Stimulated activated CD8-positive, alpha-beta memory T cell treated with anti-CD3 and anti-CD28 coated beads, Interleukin-12 subunit alpha, Interleukin-12 subunit beta, amount 100 ng/mL, for 4 hours (primary cell): ENCODE measurements at regions not wholly inside any gene's neighbourhood (a gene's known extent, or its start where the extent isn't known, plus 50 kb on each side); places are given as distances from the start of the nearest gene placed in this dataset.

Source experiments
- DNase-seq: peaks from one replicate; pipeline ENCODE4 v3.0.0-alpha.2; 2020; ENCODE audit warnings: low read depth

DNA sequence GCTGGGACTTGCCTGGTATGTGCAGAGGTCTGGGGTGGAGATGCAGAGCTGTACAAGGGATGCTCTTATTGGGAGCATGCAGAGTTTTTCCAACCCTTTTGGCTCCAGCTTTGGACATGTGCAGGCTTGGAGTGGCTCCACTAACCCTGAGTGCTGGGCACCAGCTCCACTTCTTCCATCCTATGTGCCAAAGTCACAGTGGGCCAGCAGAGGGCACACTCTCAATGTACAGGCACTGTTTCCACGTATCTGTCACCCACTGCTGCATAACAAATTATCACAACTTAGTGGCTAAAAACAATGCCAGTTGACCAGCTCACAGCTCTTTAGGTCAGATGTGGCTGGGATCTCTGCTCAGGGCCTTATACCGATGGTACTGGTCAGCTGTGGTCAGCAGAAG, 631.8 kb downstream of the AJAP1 start:
- DNase-seq, result peak; percentile 2

DNA sequence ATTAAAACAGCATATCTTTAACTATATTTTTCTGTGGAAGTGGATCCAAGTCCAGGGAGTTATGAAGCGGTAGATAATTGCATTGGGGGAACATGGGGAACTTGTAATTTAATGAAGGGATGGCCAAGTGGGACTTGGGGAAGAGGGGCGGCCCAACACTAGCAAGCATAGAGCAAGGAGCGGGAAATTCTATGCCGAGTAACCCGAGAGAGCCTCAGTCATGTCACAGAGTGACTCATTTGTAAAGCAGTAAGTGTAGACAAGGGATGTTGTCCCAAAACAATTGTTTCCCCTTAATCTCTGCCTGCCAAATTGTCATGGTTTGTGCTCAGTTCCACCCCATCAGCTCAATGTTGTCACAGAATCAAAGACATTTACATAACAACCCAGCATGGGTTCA, 620.1 kb downstream of the AJAP1 start:
- no peak for DNase-seq

DNA sequence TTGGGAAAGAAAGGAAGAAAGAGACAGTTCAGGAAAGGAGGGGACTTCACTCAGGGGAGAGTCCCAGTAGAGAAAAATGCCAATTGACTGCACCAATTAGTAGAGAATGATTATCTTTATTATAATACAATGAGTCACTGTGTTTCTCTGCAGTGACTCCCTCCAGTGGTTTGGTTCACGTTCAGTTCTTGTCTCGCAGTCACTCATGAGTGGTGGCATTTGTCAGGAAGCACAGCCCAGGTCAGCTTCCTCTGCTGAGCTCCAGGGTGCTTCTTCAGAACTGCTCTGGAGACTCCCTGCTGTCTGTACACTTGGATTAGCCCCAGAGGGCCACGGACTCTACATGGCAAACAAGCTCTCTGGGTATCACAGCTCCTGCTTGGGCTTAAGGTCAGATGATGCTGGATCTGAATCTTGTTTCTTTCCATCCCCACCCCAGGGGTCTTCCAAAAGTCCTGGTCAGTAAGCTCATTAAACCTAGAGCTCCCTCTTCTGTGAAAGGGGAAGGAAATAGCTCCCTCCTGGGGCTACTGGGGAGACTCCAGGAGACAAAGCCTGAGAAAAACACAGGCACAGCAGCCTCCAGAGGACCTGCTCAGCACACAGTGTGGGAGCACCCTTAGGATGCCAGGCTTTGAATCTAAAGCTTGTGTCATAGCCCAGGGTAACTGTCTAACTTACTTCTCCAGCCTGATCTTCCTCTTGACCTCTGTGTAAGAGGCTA, 619.0 kb downstream of the AJAP1 start:
- DNase-seq, result no peak

DNA sequence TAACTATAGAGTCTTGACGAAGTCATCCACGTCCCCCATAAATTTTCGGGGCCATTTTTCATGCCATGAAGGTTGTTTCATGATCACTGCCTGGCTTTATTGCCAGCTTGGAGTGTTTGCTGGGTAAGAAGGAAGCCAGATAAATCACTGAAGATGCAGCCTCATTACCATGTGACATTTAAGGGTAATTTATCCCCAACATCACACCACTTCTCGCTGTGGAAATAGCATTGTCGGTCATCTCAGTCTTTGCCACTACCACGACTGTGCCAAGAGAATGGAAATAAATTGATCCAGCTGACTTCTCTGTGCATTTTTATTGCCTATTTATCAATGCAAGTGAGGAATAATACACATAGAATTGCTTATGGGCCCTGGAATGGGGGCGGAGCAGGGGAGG, 617.9 kb downstream of the AJAP1 start:
- DNase-seq, result no peak

DNA sequence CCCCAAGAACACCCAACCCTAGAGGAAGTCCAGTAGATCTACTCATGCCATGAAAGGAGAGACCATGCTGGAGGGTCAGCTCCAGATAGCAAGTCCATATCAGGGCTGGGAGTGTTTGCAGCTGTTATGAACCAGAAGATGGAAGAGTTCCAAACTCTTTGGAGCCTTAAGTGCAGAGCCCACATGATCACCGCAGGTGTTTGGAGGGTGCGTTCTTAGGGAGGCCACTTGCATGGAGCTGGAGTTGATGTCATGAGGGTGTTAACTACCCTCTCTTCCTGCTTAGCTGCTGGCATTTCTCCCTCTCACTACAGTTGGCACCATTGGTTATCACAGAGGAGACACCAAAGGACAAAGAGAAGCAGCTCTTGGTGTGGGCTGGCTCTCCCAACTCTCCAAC, 616.9 kb downstream of the AJAP1 start:
- DNase-seq, result no peak

GRCh38 chr1:5269901-5270300, 615.5 kb downstream of the AJAP1 start:
- no peak for DNase-seq

GRCh38 chr1:5267603-5268235, 613.3 kb downstream of the AJAP1 start:
- no peak for DNase-seq

DNA sequence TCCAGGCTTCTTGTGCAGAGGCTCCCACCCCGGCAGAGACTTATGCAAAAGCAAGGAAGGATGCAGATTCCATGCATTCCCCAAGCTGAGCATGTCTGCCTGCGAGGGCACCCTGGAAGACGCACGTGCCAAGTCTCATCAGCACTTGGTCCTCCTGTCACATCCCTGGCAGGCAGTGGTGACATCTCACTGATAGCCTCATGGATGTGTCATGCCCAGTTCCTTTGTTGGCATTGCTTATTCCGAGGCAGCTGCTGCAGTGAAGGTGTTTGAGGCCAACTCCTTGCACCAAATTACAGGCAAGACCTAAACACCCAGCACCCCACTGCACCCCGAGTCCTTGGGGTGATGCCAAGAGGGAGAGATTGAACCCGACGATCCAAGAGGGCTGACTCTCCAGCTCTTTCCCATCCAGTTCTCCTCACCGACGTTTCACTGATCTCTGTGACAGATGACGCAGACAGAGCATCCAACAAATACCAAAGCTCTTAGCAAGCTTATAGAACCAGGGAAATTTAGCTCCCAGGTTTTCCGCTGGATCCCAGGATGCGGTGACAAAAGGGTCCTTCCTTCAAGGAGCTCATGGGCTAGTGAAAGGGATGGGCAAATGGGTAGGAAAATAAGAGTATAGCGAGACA, 611.1 kb downstream of the AJAP1 start:
- no peak for DNase-seq

DNA sequence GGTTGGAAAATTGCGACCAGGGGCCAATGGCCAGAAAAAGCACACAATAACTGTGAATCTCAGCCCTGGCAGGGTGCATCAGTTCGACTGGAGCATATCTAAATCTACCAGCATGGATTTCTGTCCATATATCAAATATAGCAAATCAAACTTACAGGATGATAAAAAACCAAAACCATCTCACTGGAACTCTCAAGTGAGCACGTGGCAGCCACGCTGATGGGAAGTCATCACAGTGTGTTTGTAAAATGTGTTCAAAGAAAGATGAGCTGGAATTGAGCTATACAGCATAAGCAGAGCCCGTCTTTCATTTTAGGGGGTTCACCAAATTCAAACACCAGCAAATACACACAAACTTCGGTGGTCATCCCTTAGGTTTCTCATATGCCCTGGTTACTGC, 610.1 kb downstream of the AJAP1 start:
- no peak for DNase-seq

DNA sequence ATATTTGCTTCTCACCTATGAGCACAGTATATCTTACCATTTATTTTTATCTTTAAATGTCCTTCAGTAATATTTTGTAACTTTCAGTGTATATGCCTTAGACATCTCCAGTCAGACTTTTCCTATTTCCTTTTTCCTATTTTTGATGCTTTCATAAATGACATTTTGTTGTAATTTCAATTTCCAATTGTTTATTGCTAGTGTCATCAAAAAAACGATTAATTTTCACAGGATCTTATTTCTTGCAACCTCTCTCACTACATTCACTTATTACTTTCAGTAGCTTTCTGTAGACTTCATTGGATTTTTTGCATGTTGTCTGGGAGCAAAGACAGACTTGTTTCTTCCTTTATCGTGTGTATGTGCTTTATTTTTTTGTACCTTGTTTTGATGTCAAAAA, 602.4 kb downstream of the AJAP1 start:
- no peak for DNase-seq

GRCh38 chr1:5254975-5255374, 600.6 kb downstream of the AJAP1 start:
- no peak for DNase-seq

DNA sequence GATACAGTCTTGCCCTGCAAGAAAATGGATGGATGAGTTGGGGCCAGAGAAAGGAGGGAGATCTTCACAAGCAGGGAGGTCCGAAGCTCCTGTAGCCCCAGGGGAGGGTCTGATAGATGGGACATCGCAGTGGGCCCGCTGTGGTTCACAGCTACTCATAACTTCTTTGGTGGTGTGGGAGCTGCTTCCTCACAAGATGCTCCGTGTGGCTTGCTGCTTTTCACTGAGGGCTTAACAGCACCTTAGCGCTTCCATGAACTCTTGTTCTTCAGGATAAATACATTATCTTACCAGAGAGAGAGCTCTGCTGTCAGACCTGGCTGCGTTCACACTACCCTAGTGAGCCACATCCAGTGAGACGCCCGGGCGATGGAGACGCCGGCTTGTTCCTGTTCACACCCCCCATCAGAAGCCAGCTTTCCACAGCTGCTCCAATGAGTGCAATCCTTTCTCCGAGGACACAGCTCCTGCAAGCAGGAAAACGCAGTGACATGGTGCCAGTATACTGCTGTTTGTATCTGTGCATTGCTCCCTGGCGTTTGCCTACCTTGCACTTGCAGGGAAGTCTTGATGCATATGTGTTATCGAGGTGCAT, 599.8 kb downstream of the AJAP1 start:
- DNase-seq, result no peak

DNA sequence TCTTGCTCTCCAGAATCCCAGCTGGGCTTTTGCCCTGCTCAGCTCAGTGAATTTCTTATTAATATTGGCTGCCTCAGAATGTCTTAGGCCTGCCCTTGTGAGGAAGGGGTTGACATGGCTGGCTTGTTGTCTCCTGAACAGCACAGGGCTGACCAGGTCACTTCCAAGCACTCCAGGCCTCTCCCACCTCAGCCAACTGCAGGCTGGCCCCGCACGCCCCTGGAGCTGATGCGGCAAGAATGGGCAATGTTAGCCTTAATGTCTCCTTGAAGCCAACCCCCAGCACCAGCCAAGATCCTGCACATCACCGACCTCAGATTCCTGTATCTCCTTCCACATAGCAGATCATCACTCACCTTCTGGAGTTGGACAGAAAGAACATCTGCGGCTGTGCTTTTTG, 598.6 kb downstream of the AJAP1 start:
- DNase-seq, result no peak

- no peak for DNase-seq
Measured at GRCh38 chr1:5250336-5250735, 595.9 kb downstream of the AJAP1 start.

DNA sequence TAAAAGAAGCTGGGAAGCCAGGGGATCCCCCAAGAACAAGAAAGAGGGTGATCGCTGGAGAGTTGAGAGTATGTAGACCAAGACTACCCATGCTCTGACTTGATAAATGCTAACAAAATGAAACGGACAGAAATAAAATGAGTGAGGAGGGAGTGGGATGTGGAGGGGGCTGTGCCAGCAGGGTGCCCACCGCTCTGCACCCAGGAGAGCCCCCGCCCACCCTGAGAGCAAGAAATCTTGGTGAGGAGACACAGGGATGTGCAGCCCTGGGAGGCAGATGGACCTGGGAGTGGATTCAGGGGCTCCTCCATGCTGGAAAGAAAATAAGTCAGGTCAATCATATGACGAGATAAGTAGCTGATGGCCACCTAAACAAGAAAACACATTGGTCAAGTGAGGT, 590.9 kb downstream of the AJAP1 start:
- no peak for DNase-seq

GRCh38 chr1:5244631-5245285, 590.3 kb downstream of the AJAP1 start:
- DNase-seq, result no peak

GRCh38 chr1:5242850-5243249, 588.4 kb downstream of the AJAP1 start:
- DNase-seq, result no peak

GRCh38 chr1:5239911-5240310, 585.5 kb downstream of the AJAP1 start:
- DNase-seq, result no peak

GRCh38 chr1:5238351-5239130, 584.1 kb downstream of the AJAP1 start:
- no peak for DNase-seq

DNA sequence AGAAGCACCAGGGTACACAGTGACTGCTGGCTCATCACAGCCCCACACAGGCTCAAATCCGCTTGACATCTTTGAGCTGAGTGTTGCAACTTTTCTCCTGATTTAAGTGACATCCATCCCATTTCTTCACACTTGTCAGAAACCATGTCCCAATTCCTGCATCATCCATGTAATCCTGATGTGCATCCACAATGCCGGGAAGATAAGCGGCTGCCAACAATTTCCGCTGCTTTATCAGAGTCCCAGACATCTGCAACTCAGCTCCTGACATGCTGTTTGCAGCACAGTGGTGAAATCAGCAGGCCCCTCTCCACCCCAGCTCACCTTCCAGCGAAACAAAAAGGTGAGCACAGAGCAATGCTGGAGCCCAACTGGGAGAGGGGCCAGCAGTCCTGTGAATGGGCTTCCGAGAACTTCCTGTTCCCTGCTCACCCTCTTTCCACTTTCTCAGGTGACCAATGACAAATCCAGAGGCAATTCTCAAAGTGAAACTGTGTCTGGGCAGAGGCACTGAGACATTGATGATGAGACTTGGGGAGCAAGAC, 581.0 kb downstream of the AJAP1 start:
- DNase-seq, result no peak

DNA sequence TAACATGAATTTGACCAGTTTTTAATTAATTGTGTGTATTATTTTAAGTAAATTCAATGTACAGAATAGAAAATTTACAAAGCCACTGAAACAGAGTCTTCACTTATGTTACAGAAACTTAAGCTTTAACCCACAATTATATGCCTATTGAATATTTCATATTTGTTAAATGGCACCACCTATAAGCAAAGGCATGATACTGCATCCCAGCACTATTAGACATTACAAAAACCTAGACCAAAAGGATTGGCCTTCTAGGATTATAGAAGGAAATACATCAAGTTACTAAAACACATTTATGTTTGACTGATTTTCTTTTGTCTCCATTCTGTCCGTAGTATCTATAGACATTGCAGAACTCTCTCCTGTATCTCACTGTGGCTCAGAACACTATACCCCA, 578.1 kb downstream of the AJAP1 start:
- no peak for DNase-seq
